OCI-LY7 (cell line): ENCODE measurements at regions not wholly inside any gene's neighbourhood (a gene's known extent, or its start where the extent isn't known, plus 50 kb on each side); places are given as distances from the start of the nearest gene placed in this dataset.

Source experiments
- EZH2phosphoT487 ChIP-seq: fragments of 200-600 bp; sonication (generic); IDR thresholded peaks from 2 replicates; pipeline ENCODE4 v1.6.1; 2018; ENCODE audit warnings: low read depth, borderline replicate concordance, mild to moderate bottlenecking, mixed run types, antibody characterized with exemption, low read length, moderate library complexity, mixed read lengths
- TF ChIP-seq, protein P1 (sequence below): fragments of 200-600 bp; sonication (generic); conservative IDR thresholded peaks from 2 replicates; pipeline ENCODE4 v1.5.1; 2014; ENCODE audit warnings: mild to moderate bottlenecking, antibody characterized with exemption, low read length, moderate library complexity, mixed read lengths

- TF ChIP-seq, protein P1, sequence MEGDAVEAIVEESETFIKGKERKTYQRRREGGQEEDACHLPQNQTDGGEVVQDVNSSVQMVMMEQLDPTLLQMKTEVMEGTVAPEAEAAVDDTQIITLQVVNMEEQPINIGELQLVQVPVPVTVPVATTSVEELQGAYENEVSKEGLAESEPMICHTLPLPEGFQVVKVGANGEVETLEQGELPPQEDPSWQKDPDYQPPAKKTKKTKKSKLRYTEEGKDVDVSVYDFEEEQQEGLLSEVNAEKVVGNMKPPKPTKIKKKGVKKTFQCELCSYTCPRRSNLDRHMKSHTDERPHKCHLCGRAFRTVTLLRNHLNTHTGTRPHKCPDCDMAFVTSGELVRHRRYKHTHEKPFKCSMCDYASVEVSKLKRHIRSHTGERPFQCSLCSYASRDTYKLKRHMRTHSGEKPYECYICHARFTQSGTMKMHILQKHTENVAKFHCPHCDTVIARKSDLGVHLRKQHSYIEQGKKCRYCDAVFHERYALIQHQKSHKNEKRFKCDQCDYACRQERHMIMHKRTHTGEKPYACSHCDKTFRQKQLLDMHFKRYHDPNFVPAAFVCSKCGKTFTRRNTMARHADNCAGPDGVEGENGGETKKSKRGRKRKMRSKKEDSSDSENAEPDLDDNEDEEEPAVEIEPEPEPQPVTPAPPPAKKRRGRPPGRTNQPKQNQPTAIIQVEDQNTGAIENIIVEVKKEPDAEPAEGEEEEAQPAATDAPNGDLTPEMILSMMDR = no peak
- TF ChIP-seq EZH2phosphoT487 = no peak
Observed at GRCh38 chr6:9398767-9399373, 963.5 kb upstream of the SLC35B3 start.
